ENCODE measurements at regions not wholly inside any gene's neighbourhood (a gene's known extent, or its start where the extent isn't known, plus 50 kb on each side); places are given as distances from the start of the nearest gene placed in this dataset.

- TF ChIP-seq CTCF (IDR thresholded peaks at IDR 0.05; ENCODE audit: insufficient read depth, low read depth, low read length) (no peak), EZH2 (IDR thresholded peaks at IDR 0.05; ENCODE audit: insufficient read depth, low read length) (no peak)
Measured at GRCh38 chr1:199762572-199762971, 264.9 kb upstream of the NR5A2 start.

Data from astrocyte (in vitro differentiated cells and primary cell).